ENCODE measurements at regions not wholly inside any gene's neighbourhood (a gene's known extent, or its start where the extent isn't known, plus 50 kb on each side); places are given as distances from the start of the nearest gene placed in this dataset.

- TF ChIP-seq PKNOX1 (IDR thresholded peaks at IDR 0.05): no peak
- no peak for TF ChIP-seq NFRKB (IDR thresholded peaks at IDR 0.05)
- TF ChIP-seq ARNT (IDR thresholded peaks at IDR 0.05): no peak
- no peak for TF ChIP-seq FOXA1 (IDR thresholded peaks at IDR 0.05)
These were observed 382.8 kb downstream of the TSHZ3 start for GRCh38 chr19:30966486-30966885.

Measured in HEK293T (cell line).